HG03354 (cell line): ENCODE measurements at regions not wholly inside any gene's neighbourhood (a gene's known extent, or its start where the extent isn't known, plus 50 kb on each side); places are given as distances from the start of the nearest gene placed in this dataset.

Source experiments
- ATAC-seq: cut with Tn5 transposase; IDR thresholded peaks from one replicate; pipeline ENCODE4 v1.9.1; 2021; ENCODE audit warnings: mild to moderate bottlenecking; ENCODE audit not compliant: unreplicated experiment, poor library complexity, severe bottlenecking

DNA sequence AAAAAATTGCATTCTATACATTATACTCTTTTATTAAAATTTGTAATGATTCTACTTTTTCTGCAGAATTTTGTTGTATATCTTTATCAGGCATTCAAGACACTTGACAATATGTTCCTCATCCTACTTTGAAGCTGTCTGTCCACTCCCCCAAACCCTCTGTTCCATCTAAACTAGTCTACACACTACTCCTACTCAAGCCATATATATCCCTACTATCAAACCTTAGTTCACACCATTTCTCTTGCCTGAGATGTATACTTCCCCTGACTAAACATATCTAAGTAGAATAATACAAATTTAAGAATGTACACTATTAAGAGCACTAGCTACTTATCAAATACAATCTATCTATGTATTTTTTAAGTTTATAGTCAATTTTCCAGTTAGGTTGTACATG lies 107.1 kb upstream of the FTMT start:
- no peak for ATAC-seq

- ATAC-seq = no peak
Measured at GRCh38 chr5:121745407-121745806, 106.3 kb upstream of the FTMT start.

DNA sequence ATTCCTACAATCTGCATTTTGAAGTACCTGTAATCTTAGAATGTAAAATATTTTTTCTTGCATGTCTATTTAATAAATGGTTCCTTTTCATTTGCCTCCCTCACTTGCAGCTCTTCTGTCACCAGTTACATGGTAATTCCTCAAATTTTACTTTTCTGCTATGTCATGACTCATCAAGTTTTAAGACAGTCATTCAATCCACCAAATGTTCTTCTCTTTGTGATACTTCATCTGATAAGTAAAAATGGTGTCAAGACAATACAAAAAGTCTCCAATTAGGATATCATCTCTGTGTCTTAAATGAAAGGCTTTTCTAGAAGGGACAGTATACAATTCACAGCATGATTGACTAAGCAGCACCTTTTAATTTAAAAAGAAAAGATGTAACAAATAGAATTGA lies 104.9 kb upstream of the FTMT start:
- no peak for ATAC-seq

DNA sequence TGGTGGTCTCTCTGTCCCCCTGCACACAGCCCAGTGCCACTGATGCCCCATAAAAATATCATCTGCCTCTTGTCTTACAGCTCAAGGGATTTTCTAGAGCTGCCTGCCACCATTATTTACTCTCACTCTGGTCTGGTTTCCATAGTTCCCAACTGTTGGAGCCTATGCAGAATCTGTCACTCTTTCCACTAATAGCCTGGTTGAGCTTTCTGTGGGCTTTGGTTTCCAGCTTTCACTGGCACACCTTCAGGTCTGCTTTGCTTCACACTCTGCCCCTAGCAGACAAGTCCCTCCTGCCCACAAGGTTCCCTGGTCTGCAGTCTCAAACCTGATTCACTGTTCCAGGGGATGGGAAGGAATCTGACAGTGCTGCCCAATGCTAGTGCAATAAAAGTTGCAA lies 103.0 kb upstream of the FTMT start:
- no peak for ATAC-seq

- ATAC-seq = no peak
Measured at GRCh38 chr5:121752149-121752548, 99.5 kb upstream of the FTMT start.

DNA sequence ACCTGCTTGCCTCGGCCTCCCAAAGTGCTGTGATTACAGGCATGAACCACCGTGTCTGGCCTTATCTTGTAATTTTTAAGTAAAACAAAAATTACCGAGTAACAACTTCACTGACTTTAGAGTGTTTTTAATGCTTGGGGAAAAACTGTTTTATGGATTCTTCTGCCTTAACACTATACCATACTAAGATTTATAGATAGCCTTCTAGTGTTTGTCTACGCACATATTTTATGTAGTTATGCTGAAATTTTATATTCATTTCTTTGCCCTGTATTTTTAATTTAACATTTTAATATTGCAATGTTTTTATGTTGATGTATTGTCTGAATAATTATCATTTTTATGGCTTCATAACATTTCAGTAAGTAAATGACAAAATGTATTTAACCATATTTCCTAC lies 96.4 kb upstream of the FTMT start:
- no peak for ATAC-seq

DNA sequence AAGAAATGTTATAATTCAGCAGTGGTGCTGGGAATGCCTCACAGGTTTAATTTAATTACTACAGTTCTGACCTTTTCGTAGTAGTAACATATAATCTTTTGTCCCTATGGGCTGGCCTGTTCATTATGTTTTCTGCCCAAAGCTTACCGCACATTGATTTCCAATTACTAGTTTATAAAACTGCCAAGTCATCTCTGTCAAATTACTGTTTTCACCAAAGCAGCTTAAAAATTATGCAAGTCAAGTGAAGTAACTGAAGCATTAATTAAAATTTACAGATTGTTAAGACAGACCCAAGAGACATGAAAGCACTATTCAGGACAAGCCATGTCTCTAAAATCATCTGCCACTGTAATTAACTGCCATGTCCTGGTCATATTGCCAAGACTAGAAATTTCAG lies 93.9 kb upstream of the FTMT start:
- ATAC-seq = no peak

DNA sequence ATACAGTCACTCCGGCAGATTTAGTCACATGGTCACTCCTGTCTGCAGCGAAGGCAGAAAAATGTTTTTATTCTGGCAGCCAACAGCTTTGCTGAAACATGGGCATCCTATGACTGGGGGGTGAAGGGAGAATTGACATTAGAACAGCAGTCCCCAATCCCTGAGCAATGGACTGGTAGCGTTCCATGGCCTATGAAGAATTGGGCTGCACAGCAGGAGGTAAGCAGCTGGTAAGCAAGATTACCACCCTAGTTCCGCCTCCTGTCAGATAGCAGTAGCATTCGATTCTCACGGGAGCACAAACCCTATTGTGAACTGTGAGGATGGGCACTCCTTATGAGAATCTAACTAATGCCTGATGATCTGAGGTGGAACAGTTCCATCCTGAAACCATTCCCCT lies 93.1 kb upstream of the FTMT start:
- ATAC-seq = no peak

- ATAC-seq = no peak
Measured at GRCh38 chr5:121762426-121762825, 89.3 kb upstream of the FTMT start.

- no peak for ATAC-seq
Measured at GRCh38 chr5:121763665-121764064, 88.0 kb upstream of the FTMT start.

DNA sequence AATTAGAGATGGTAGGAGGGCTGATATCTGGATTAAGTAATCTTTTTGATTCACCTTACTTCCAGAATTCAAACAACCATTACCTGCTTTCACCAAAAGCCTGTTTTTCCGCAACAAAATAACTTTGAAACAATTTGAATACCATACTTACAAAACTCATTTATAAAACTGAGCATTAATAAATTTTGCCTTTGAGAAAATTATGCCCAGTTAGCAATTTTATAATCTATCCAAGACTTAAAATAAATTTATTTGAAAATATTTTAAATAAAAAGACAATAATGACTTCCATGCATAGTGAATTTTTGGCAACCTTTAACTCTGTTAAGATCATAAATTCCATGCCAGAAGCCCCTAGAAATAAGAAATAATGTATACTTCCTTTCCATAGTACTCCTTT lies 71.3 kb upstream of the FTMT start:
- no peak for ATAC-seq

DNA sequence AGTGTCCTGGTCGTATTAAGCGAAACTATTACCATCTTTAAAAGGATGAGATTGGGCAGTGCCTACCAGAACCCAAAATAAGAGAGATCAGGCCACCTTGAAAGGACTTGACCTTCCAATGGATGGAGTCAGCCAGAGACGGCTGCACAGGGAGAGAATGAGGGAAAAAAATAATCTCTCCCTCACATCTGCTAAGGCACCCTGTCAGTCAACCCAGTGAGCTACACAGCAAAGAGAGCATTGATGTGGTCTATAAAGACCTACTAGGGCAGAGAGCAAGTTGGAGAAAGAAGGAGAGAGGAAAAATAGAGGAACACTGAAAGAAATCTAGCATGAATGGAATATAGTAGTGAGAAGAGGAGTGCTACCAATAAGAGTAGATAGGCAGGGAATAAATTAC lies 68.0 kb upstream of the FTMT start:
- ATAC-seq = no peak

- no peak for ATAC-seq
Measured at GRCh38 chr5:121793791-121794190, 57.9 kb upstream of the FTMT start.

DNA sequence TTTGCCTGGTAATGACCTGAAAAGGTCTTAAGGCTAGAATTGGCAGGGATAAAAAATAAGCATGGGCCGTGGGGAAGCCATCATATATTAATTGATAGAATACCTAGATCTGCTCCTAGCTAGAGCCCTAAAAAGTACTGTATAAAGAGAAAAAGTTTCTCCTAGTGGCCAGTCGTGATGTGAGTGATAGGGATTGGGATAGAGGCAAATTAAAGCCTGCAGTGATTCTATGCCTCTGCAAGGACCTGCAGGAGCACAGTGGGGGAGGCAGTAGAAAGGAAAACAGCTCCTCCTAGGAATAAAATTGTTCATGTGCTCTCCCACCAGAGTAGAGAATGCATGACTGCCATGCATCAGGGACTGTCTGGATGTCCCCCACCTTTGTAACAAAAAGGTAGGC lies 56.2 kb upstream of the FTMT start:
- ATAC-seq = no peak

GRCh38 chr5:121797681-121798518 lies 53.8 kb upstream of the FTMT start:
- no peak for ATAC-seq
